Keratinocyte (primary cell): ENCODE measurements at regions not wholly inside any gene's neighbourhood (a gene's known extent, or its start where the extent isn't known, plus 50 kb on each side); places are given as distances from the start of the nearest gene placed in this dataset.

Experiments used
- DNase-seq: peaks from one replicate; pipeline ENCODE4 v3.0.0-alpha.2; 2011; ENCODE audit warnings: low read depth, missing footprints, low spot score
- FAIRE-seq: peaks from 2 replicates; lab custom pipeline; 2011; peaks lifted over from hg19 to GRCh38; lab: Jason Lieb, UNC
- H2AFZ ChIP-seq: 2 replicates; pipeline ENCODE4 v1.6.0; 2012; ENCODE audit warnings: low read length, control low read depth, inconsistent platforms; ENCODE audit not compliant: control insufficient read depth
- H3K27ac ChIP-seq: 2 replicates; pipeline ENCODE4 v1.5.1; 2011; ENCODE audit warnings: low read length; ENCODE audit not compliant: control insufficient read depth, insufficient read depth
- H3K27me3 ChIP-seq: 3 replicates; pipeline ENCODE4 v1.6.0; 2011; ENCODE audit warnings: low read length; ENCODE audit not compliant: control insufficient read depth, insufficient read depth; ENCODE audit errors: extremely low read depth
- H3K36me3 ChIP-seq, 2 experiments: 2 replicates in 1 of 2; 3 replicates in 1 of 2; pipeline ENCODE4 v1.5.1; 2011; ENCODE audit warnings: low read length in 2 of 2, mild to moderate bottlenecking in 1 of 2; ENCODE audit not compliant: control insufficient read depth in 2 of 2, insufficient read depth in 2 of 2; ENCODE audit errors: extremely low read depth in 1 of 2
- H3K4me1 ChIP-seq: 3 replicates; pipeline ENCODE4 v1.5.1; 2011; ENCODE audit warnings: low read length; ENCODE audit not compliant: control insufficient read depth, insufficient read depth; ENCODE audit errors: extremely low read depth
- H3K4me2 ChIP-seq: 3 replicates; pipeline ENCODE4 v1.6.0; 2011; ENCODE audit warnings: low read depth, low read length; ENCODE audit not compliant: control insufficient read depth, insufficient read depth; ENCODE audit errors: extremely low read depth
- H3K4me3 ChIP-seq, 3 experiments: fragments of 200-600 bp in 1 of 3; sonication (generic) in 1 of 3; 2 replicates in 2 of 3; 3 replicates in 1 of 3; pipeline ENCODE4 v1.5.1; 2011 to 2016; ENCODE audit warnings: low read length in 3 of 3, mild to moderate bottlenecking in 3 of 3, control low read depth in 2 of 3, inconsistent platforms in 1 of 3, low read depth in 1 of 3, mixed read lengths in 1 of 3, mixed run types in 1 of 3, moderate library complexity in 1 of 3; ENCODE audit not compliant: control insufficient read depth in 2 of 3, insufficient read depth in 2 of 3; ENCODE audit errors: extremely low read depth in 1 of 3
- H3K79me2 ChIP-seq: 2 replicates; pipeline ENCODE4 v1.6.0; 2012; ENCODE audit warnings: low read length; ENCODE audit not compliant: control insufficient read depth, insufficient read depth
- H3K9ac ChIP-seq: 3 replicates; pipeline ENCODE4 v1.6.0; 2011; ENCODE audit warnings: low read length; ENCODE audit not compliant: control insufficient read depth, insufficient read depth; ENCODE audit errors: extremely low read depth
- H3K9me1 ChIP-seq: 3 replicates; pipeline ENCODE4 v1.6.0; 2011; ENCODE audit warnings: low read length; ENCODE audit not compliant: control insufficient read depth, insufficient read depth; ENCODE audit errors: extremely low read depth
- H3K9me3 ChIP-seq: 2 replicates; pipeline ENCODE4 v1.5.1; 2012; ENCODE audit warnings: low read depth, low read length; ENCODE audit not compliant: control insufficient read depth
- H4K20me1 ChIP-seq: 3 replicates; pipeline ENCODE4 v1.6.0; 2011; ENCODE audit warnings: low read length; ENCODE audit not compliant: control insufficient read depth, insufficient read depth; ENCODE audit errors: extremely low read depth
- EZH2 ChIP-seq: IDR thresholded peaks from one replicate; pipeline ENCODE4 v1.6.1; 2012; ENCODE audit warnings: inconsistent platforms, mild to moderate bottlenecking, low read length, moderate library complexity
- dilution Hi-C: fragments of 300-500 bp; cut with MboI; formaldehyde crosslinking; loops from one replicate; pipeline ENCODE4 v1.7.0; 2020; ENCODE audit warnings: low sequenced_read_pairs; ENCODE audit not compliant: extremely low pct_ligation_motif_present
- TF ChIP-seq, protein P1 (sequence below), 3 experiments: IDR thresholded peaks in 1 of 3; conservative IDR thresholded peaks in 1 of 3; optimal IDR thresholded peaks in 1 of 3; 2 replicates in 2 of 3; 3 replicates in 1 of 3; pipeline versions ENCODE3 to v1.5.1; 2011; ENCODE audit warnings: low read length in 3 of 3, mild to moderate bottlenecking in 3 of 3, moderate library complexity in 2 of 3, control low read depth in 1 of 3, inconsistent platforms in 1 of 3; ENCODE audit not compliant: insufficient read depth in 2 of 3; ENCODE audit errors: extremely low read depth in 1 of 3

GRCh38 chr12:77481687-77482086 is 349.0 kb upstream of the NAV3 start:
- Histone ChIP-seq H3K27me3 (no peaks in the 10 kb centered on the region), H3K4me3 (no peak overlapping the region), H3K9me3 (no peaks in the 10 kb centered on the region), H4K20me1 (no peaks in the 10 kb centered on the region), H3K4me2 (no peak overlapping the region), H3K27ac (no peak overlapping the region), H3K79me2 (no peaks in the 10 kb centered on the region), H3K4me1 (no peaks in the 10 kb centered on the region), H2AFZ (no peak overlapping the region), H3K36me3 (no peaks in the 10 kb centered on the region), H3K9ac (no peak overlapping the region), H3K9me1 (no peaks in the 10 kb centered on the region)
- FAIRE-seq (no peak), DNase-seq (no peak)
- TF ChIP-seq EZH2 = no peak
- TF ChIP-seq, protein P1, sequence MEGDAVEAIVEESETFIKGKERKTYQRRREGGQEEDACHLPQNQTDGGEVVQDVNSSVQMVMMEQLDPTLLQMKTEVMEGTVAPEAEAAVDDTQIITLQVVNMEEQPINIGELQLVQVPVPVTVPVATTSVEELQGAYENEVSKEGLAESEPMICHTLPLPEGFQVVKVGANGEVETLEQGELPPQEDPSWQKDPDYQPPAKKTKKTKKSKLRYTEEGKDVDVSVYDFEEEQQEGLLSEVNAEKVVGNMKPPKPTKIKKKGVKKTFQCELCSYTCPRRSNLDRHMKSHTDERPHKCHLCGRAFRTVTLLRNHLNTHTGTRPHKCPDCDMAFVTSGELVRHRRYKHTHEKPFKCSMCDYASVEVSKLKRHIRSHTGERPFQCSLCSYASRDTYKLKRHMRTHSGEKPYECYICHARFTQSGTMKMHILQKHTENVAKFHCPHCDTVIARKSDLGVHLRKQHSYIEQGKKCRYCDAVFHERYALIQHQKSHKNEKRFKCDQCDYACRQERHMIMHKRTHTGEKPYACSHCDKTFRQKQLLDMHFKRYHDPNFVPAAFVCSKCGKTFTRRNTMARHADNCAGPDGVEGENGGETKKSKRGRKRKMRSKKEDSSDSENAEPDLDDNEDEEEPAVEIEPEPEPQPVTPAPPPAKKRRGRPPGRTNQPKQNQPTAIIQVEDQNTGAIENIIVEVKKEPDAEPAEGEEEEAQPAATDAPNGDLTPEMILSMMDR (optimal IDR thresholded peaks at IDR 0.05 in 1 of 3, IDR thresholded peaks at IDR 0.05 in 1 of 3, conservative IDR thresholded peaks at IDR 0.05 in 1 of 3; ENCODE audit: extremely low read depth in 1 of 3, insufficient read depth in 2 of 3, low read length in 3 of 3) = no peak
- dilution Hi-C loops = no loop called here

DNA sequence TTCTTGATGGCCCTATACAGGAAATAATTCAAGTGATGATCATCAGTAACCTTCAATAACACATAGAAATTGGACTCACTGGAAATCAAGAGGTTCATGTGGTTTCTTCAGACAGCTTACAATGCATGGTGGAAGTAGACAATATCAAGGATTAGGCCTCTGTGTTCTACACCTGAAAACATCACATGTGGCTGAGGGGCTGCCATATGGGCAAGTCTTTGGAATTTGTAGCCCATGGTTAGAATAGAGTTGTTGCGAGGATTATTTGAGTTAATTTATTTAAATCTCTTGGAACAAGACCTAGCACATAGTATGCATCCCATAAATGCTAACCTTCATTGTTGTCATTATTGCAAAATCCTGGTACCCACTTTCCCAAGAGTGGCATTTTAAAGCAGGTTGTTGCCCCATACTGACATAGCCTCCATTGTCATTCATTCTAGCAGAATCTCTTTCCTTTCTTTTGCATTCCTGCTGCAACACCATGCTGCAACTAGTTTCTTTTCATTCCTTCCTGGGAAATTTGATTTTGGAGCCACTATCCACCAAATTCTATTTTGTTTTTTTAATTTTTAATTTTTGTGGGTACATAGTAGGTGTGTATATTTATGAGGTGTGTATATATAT is 352.7 kb upstream of the NAV3 start:
- TF ChIP-seq EZH2 = no peak
- TF ChIP-seq, protein P1 (optimal IDR thresholded peaks at IDR 0.05 in 1 of 3, IDR thresholded peaks at IDR 0.05 in 1 of 3, conservative IDR thresholded peaks at IDR 0.05 in 1 of 3; ENCODE audit: extremely low read depth in 1 of 3, insufficient read depth in 2 of 3, low read length in 3 of 3) = no peak
- Histone ChIP-seq H2AFZ (no peak overlapping the region), H3K27ac (no peak overlapping the region), H3K9ac (no peak overlapping the region), H3K79me2 (no peaks in the 10 kb centered on the region), H4K20me1 (no peaks in the 10 kb centered on the region), H3K4me1 (no peaks in the 10 kb centered on the region), H3K9me1 (no peaks in the 10 kb centered on the region), H3K36me3 (no peaks in the 10 kb centered on the region), H3K9me3 (no peaks in the 10 kb centered on the region), H3K27me3 (no peaks in the 10 kb centered on the region), H3K4me2 (no peak overlapping the region), H3K4me3 (no peak overlapping the region)
- dilution Hi-C loops = no loop called here
- no peak for DNase-seq
- FAIRE-seq = no peak
